Heart left ventricle (tissue), 16 donors: ENCODE measurements at regions not wholly inside any gene's neighbourhood (a gene's known extent, or its start where the extent isn't known, plus 50 kb on each side); places are given as distances from the start of the nearest gene placed in this dataset.

Source experiments
- ATAC-seq, 4 donors: fragments of 200-7000 bp; cut with Tn5 transposase; one replicate each; pipeline ENCODE4 v1.9.1; 2020 to 2022; ENCODE audit warnings: moderate library complexity in 4 of 4, mild to moderate bottlenecking in 3 of 4, moderate number of reproducible peaks in 1 of 4
- DNase-seq, 5 donors: peaks; one replicate each; pipeline ENCODE4 v3.0.0-alpha.2; 2020
- H3K27ac ChIP-seq, 12 donors: fragments of 200-600 bp; sonication (generic) in 4 of 12; one replicate each; pipeline versions ENCODE4 v1.5.0 to v1.8.0; 2016 to 2022; ENCODE audit warnings: mild to moderate bottlenecking in 2 of 12
- H3K27me3 ChIP-seq, 9 donors: fragments of 200-600 bp; sonication (generic) in 2 of 9; one replicate each; pipeline versions ENCODE4 v1.5.1 to v1.8.0; 2016 to 2022; ENCODE audit warnings: mild to moderate bottlenecking in 3 of 9
- H3K36me3 ChIP-seq, 9 donors: fragments of 200-600 bp; sonication (generic) in 2 of 9; one replicate each; pipeline versions ENCODE4 v1.5.0 to v1.8.0; 2018 to 2022; ENCODE audit warnings: mild to moderate bottlenecking in 2 of 9
- H3K4me1 ChIP-seq, 12 donors: fragments of 200-600 bp; sonication (generic) in 4 of 12; one replicate each; pipeline versions ENCODE4 v1.5.0 to v1.8.0; 2016 to 2022; ENCODE audit warnings: mild to moderate bottlenecking in 3 of 12
- H3K4me3 ChIP-seq, 12 donors: fragments of 200-600 bp; sonication (generic) in 4 of 12; one replicate each; pipeline versions ENCODE4 v1.5.0 to v1.8.0; 2017 to 2022; ENCODE audit warnings: mild to moderate bottlenecking in 9 of 12, moderate library complexity in 4 of 12
- H3K9me3 ChIP-seq, 12 donors: fragments of 200-600 bp; sonication (generic) in 4 of 12; one replicate each; pipeline versions ENCODE4 v1.5.0 to v1.8.0; 2016 to 2022; ENCODE audit warnings: mild to moderate bottlenecking in 1 of 12
- CTCF ChIP-seq, 12 donors: fragments of 200-600 bp; sonication (generic) in 4 of 12; IDR thresholded peaks; one replicate each; pipeline versions ENCODE4 v1.5.0 to v1.8.0; 2018 to 2022; ENCODE audit warnings: antibody characterized with exemption in 12 of 12, mild to moderate bottlenecking in 5 of 12
- POLR2A ChIP-seq, 2 donors: fragments of 450-650 bp; IDR thresholded peaks; one replicate each; pipeline ENCODE4 v1.6.1; 2017; ENCODE audit warnings: antibody characterized with exemption in 2 of 2, mild to moderate bottlenecking in 2 of 2, moderate library complexity in 2 of 2
- WGBS, 4 donors: extraction: QIAGEN DNeasy Blood & Tissue Kit in 2 of 4; methylation state at CpG; one replicate each; pipeline versions ENCODE4 v1.1.5 to v1.1.7; 2013 to 2018; 5-methylcytosine and 5-hydroxymethylcytosine counted together
- intact Hi-C, 10 donors: fragments of 100-400 bp; cut with DNase I; formaldehyde crosslinking; loops; one replicate each; pipeline versions ENCODE4 v1.11.1 to v1.14.2; 2022
- donor health status: ischemic (EF 13 %, LVEDD 7.1; RV severe dilation, severe dysfunction).
- donor health status: healthy with polysubstance abuse.
- donor health status: DM: no; HTN: yes; CAD: no.
- donor health status: DM: no; HTN: no; CAD: no.
- donor health status: ischemic (EF 25% LVEDD 6.9; RV normal size, moderate dysfunction).
- donor health status: ischemic (EF 25% LVEDD 5.7; RV mildly dilated, moderate dysfunction).
- donor health status: healthy.
- donor health status: DM: yes; HTN: yes; CAD: no.
- donor health status: ischemic (EF 35%, LVEDD 5.7; RV mildly dilated, moderate dysfunction).
- donor health status: nonischemic (EF 11% LVEDD 7.7; RV severe dilation, severe dysfunction).
- donor health status: DM: yes; HTN: yes; CAD: no.
- donor health status: PGD.
- donor health status: ischemic (EF 29% LVEDD 5.4; RV normal size, mild dysfunction).
- donor health status: nonischemic (EF 23%, LVEDD 6.1; RV moderate dilation, normal function).

- no peaks in the 10 kb centered on the region for H3K9me3 ChIP-seq
- TF ChIP-seq CTCF (IDR thresholded peaks at IDR 0.05) (no peak), POLR2A (IDR thresholded peaks at IDR 0.05) (no peak)
- ATAC-seq: no peak
- H3K4me1 ChIP-seq: peaks cover 0 to 12% (median 0%) of the 10 kb centered on the region in 12 donors
- no peak overlapping the region for H3K27ac ChIP-seq
- H3K4me3 ChIP-seq: no peak overlapping the region
- H3K27me3 ChIP-seq: no peaks in the 10 kb centered on the region
- DNase-seq: no peak
- WGBS, 4 donors: 90 to 91% (median 90%) methylated on average over 4 of the region's 4 CpGs
- intact Hi-C loops: no loop called here
- no peaks in the 10 kb centered on the region for H3K36me3 ChIP-seq
Measured at GRCh38 chr11:69241844-69242243, 52.1 kb upstream of the MYEOV start.

- no peak for ATAC-seq
- H3K4me1 ChIP-seq: peaks cover 0 to 12% (median 0%) of the 10 kb centered on the region in 12 donors
- H3K9me3 ChIP-seq: no peaks in the 10 kb centered on the region
- WGBS, 4 donors: 46 to 60% (median 56%) methylated on average over 3 of the region's 3 CpGs
- H3K27me3 ChIP-seq: no peaks in the 10 kb centered on the region
- H3K27ac ChIP-seq: no peak overlapping the region
- intact Hi-C loops: no loop called here
- no peaks in the 10 kb centered on the region for H3K36me3 ChIP-seq
- peak in 1 of 5 donors; percentile 14 for DNase-seq
- no peak overlapping the region for H3K4me3 ChIP-seq
- no peak for TF ChIP-seq CTCF (IDR thresholded peaks at IDR 0.05)
- TF ChIP-seq POLR2A (IDR thresholded peaks at IDR 0.05): no peak
Measured at GRCh38 chr11:69242266-69242920, 51.6 kb upstream of the MYEOV start.

- intact Hi-C loops: no loop called here
- DNase-seq: peak in 1 of 5 donors; percentile 7
- ATAC-seq: no peak
Measured at GRCh38 chr11:69243496-69244200, 50.3 kb upstream of the MYEOV start.

More at GRCh38 chr11:69243496-69244200, 50.3 kb upstream of the MYEOV start:
- no peak overlapping the region for H3K4me3 ChIP-seq
- WGBS, 4 donors: 86 to 100% (median 93%) methylated on average over 1 of the region's 1 CpG
- H3K36me3 ChIP-seq: no peaks in the 10 kb centered on the region
- no peaks in the 10 kb centered on the region for H3K27me3 ChIP-seq
- H3K9me3 ChIP-seq: no peaks in the 10 kb centered on the region
- H3K4me1 ChIP-seq: peaks cover 0 to 12% (median 0%) of the 10 kb centered on the region in 12 donors
- H3K27ac ChIP-seq: no peak overlapping the region
- no peak for TF ChIP-seq POLR2A (IDR thresholded peaks at IDR 0.05)
- no peak for TF ChIP-seq CTCF (IDR thresholded peaks at IDR 0.05)
